GM04504 (cell line): ENCODE measurements at regions not wholly inside any gene's neighbourhood (a gene's known extent, or its start where the extent isn't known, plus 50 kb on each side); places are given as distances from the start of the nearest gene placed in this dataset.
"Not testable (repeated sequence)": the region's sequence is repeated elsewhere in the genome, so short reads cannot be mapped to it uniquely, and the experiment has no call there.

ENCODE experiments used
- DNase-seq: peaks from one replicate; pipeline ENCODE4 v3.0.0-alpha.2; 2012; ENCODE audit warnings: low read depth

DNA sequence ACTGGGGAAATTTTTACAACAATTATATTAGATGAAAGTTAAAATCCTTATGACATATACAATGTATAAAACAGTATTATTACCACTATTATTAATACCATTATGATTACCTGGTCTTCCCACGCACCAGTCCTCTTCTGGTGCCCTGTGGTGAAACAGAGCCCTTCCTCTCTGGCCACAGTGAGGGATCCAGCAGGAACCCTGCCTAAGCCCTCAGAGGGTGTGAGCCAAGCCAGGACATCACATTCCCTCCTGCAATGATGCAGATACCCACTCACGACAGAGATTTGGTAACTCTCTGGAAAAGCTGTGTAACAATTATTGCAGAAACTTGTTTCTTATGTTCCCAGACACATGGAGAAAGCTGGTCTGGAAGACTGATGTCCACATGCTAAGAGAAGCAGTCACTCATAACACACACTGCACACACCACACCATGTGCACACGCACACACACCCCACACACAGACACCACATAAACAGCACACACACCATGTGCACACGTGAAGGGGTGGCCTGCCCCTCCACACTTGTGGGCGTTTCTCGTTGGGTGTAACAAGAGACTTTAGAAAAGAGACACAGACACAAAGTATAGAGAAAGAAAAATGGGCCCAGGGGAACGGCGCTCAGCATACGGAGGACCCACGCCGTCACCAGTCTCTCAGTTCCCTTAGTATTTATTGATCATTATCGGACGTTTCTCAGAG is 1373.8 kb upstream of the DEFB115 start:
- not testable (repeated sequence) for DNase-seq

GRCh38 chr20:29884322-29884721 is 1373.1 kb upstream of the DEFB115 start:
- not testable (repeated sequence) for DNase-seq

GRCh38 chr20:29885282-29886185 is 1371.9 kb upstream of the DEFB115 start:
- not testable (repeated sequence) for DNase-seq

GRCh38 chr20:29891555-29891954 is 1365.9 kb upstream of the DEFB115 start:
- DNase-seq: not testable (repeated sequence)
